ENCODE measurements at regions not wholly inside any gene's neighbourhood (a gene's known extent, or its start where the extent isn't known, plus 50 kb on each side); places are given as distances from the start of the nearest gene placed in this dataset.

DNA sequence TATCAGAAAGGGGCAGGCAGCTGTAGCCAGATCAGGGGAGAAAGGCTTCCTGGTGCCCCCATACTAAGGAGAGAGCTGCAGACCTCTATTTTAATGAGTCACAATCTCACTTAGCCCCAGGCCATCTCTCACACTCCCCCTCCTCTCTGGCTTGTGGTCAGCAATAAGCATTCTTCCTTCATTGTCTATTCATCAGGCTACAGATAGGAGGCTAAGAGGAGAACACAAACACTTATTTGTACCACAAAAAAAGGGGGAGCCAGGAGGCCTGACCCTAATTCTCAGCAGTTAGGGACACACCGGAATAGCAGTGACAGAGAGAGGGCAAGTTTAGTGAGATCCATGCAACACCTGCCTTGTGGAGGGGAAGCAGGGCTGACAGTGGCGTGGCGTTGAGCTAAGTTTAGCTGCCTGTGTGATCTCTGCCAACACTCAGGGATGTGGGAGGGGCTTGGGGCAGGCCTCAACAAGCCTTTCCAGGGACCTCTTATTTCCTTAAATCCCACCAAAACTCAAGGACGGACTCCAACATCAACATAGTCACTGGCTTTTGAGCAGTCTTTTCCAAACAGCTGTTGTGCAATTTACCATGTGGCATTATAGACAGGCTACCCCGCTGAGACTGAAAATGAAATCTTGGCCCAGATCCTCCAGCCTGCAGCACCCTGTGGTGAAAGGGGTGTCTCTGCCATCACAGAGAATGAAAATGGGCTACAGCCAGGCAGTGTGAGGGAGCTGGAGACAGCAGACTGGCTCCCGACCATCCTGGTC, 191.9 kb upstream of the TSC22D2 start:
- H3K4me3 Mint-ChIP-seq, result no peak overlapping the region
- peak overlapping the region in 1 of 3 experiments; percentile 44; a peak in 1 of 7 replicates for H3K27ac Mint-ChIP-seq
- Histone ChIP-seq H3K79me1 (ENCODE audit: insufficient read depth, low read depth, low read length, poor library complexity, severe bottlenecking) (no peaks in the 10 kb centered on the region), H3K4me2 (ENCODE audit: insufficient read depth, insufficient read length, low read length) (no peak overlapping the region), H3K27me3 (ENCODE audit: insufficient read depth, low read length) (no peaks in the 10 kb centered on the region), H4K20me1 (ENCODE audit: control insufficient read depth, insufficient read depth, insufficient read length) (no peaks in the 10 kb centered on the region), H3K23ac (ENCODE audit: insufficient read length, low read depth, low read length) (no peak overlapping the region), H3K14ac (ENCODE audit: insufficient read depth, low read length) (peak overlapping the region; percentile 27; the same call in 1 of the 2 replicates), H2BK120ac (ENCODE audit: low read depth, low read length, poor library complexity, severe bottlenecking) (no peak overlapping the region), H3K9ac (ENCODE audit: extremely low read depth, insufficient read length, low read length) (no peak overlapping the region), H2BK5ac (ENCODE audit: insufficient read length, low read length) (no peak overlapping the region), H4K91ac (ENCODE audit: insufficient read length, low read depth, low read length) (no peak overlapping the region), H3K18ac (ENCODE audit: insufficient read length, low read depth, low read length) (no peak overlapping the region), H3T11ph (ENCODE audit: low read length) (no peak overlapping the region), H3K27ac (ENCODE audit: insufficient read length, low read depth, low read length) (no peak overlapping the region), H3K23me2 (ENCODE audit: insufficient read length, low read depth, low read length, poor library complexity, severe bottlenecking) (no peaks in the 10 kb centered on the region), H2BK12ac (ENCODE audit: insufficient read length, low read depth, low read length) (no peak overlapping the region), H2BK15ac (ENCODE audit: low read depth, low read length) (no peak overlapping the region), H3K4me1 (ENCODE audit: insufficient read depth, low read length) (no peaks in the 10 kb centered on the region; the same call in 1 of the 2 replicates), H2AFZ (ENCODE audit: low read length) (no peak overlapping the region), H3K9me3 (ENCODE audit: control insufficient read depth, low read depth, low read length) (no peaks in the 10 kb centered on the region), H4K8ac (replicated peaks; ENCODE audit: insufficient read length, low read depth, low read length) (no peak overlapping the region), H2AK5ac (ENCODE audit: insufficient read length, low read length) (no peak overlapping the region), H4K5ac (ENCODE audit: insufficient read length, low read depth, low read length) (no peak overlapping the region), H2BK20ac (ENCODE audit: low read depth, low read length, poor library complexity, severe bottlenecking) (no peak overlapping the region), H3K4ac (ENCODE audit: low read depth, low read length) (no peak overlapping the region), H3K56ac (ENCODE audit: insufficient read length, low read depth, low read length) (no peak overlapping the region), H3K79me2 (ENCODE audit: insufficient read depth, low read length) (no peaks in the 10 kb centered on the region)
- WGBS (ENCODE audit: extremely low coverage, insufficient read length, low lambda C conversion rate), result no CpG with 5 or more reads among the region's 6 CpGs
- TF ChIP-seq, protein P1, sequence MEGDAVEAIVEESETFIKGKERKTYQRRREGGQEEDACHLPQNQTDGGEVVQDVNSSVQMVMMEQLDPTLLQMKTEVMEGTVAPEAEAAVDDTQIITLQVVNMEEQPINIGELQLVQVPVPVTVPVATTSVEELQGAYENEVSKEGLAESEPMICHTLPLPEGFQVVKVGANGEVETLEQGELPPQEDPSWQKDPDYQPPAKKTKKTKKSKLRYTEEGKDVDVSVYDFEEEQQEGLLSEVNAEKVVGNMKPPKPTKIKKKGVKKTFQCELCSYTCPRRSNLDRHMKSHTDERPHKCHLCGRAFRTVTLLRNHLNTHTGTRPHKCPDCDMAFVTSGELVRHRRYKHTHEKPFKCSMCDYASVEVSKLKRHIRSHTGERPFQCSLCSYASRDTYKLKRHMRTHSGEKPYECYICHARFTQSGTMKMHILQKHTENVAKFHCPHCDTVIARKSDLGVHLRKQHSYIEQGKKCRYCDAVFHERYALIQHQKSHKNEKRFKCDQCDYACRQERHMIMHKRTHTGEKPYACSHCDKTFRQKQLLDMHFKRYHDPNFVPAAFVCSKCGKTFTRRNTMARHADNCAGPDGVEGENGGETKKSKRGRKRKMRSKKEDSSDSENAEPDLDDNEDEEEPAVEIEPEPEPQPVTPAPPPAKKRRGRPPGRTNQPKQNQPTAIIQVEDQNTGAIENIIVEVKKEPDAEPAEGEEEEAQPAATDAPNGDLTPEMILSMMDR (conservative IDR thresholded peaks at IDR 0.05), result no peak
- H3K27me3 Mint-ChIP-seq (ENCODE audit: low read depth), result peaks cover 5% of the 10 kb centered on the region
- H3K4me1 Mint-ChIP-seq, result peaks cover 20 to 24% of the 10 kb centered on the region in 2 experiments
- H3K36me3 Mint-ChIP-seq (ENCODE audit: insufficient read depth in 1 of 3, low read depth in 3 of 3), result peaks cover 0 to 8% (median 4%) of the 10 kb centered on the region in 3 experiments; a peak in 3 of 7 replicates
- DNase-seq, result no peak
- H3K9me3 Mint-ChIP-seq, result peaks cover 10 to 11% of the 10 kb centered on the region in 2 experiments
